CD4-positive, alpha-beta T cell treated with Interleukin-17A for 4 hours (primary cell): ENCODE measurements at regions not wholly inside any gene's neighbourhood (a gene's known extent, or its start where the extent isn't known, plus 50 kb on each side); places are given as distances from the start of the nearest gene placed in this dataset.
"Not testable (repeated sequence)": the region's sequence is repeated elsewhere in the genome, so short reads cannot be mapped to it uniquely, and the experiment has no call there.

Source experiments
- DNase-seq: peaks from one replicate; pipeline ENCODE4 v3.0.0-alpha.2; 2020; ENCODE audit warnings: mixed read lengths

GRCh38 chr5:90051756-90052155 is 357.8 kb downstream of the CETN3 start:
- DNase-seq, result no peak

- no peak for DNase-seq
These were observed 359.5 kb downstream of the CETN3 start for GRCh38 chr5:90050103-90050502.

GRCh38 chr5:90047113-90047512 is 362.4 kb downstream of the CETN3 start:
- no peak for DNase-seq

- DNase-seq, result not testable (repeated sequence)
These were observed 369.5 kb downstream of the CETN3 start for GRCh38 chr5:90040082-90040481.

- no peak for DNase-seq
These were observed 371.9 kb downstream of the CETN3 start for GRCh38 chr5:90037646-90038045.

- DNase-seq, result no peak
These were observed 386.9 kb downstream of the CETN3 start for GRCh38 chr5:90022711-90023053.

GRCh38 chr5:90022002-90022710 is 387.4 kb downstream of the CETN3 start:
- DNase-seq, result no peak

GRCh38 chr5:90020575-90021538 is 388.7 kb downstream of the CETN3 start:
- DNase-seq, result no peak

- DNase-seq, result no peak
These were observed 392.3 kb downstream of the CETN3 start for GRCh38 chr5:90017239-90017638.

GRCh38 chr5:90015584-90016018 is 394.0 kb downstream of the CETN3 start:
- no peak for DNase-seq

- DNase-seq, result no peak
These were observed 395.1 kb downstream of the CETN3 start for GRCh38 chr5:90014420-90014819.

GRCh38 chr5:90000351-90000750 is 409.2 kb downstream of the CETN3 start:
- DNase-seq, result no peak

GRCh38 chr5:89998519-89999305 is 410.8 kb downstream of the CETN3 start:
- no peak for DNase-seq

GRCh38 chr5:89996890-89997289 is 412.7 kb downstream of the CETN3 start:
- no peak for DNase-seq

- no peak for DNase-seq
These were observed 413.2 kb downstream of the CETN3 start for GRCh38 chr5:89996335-89996734.

- no peak for DNase-seq
These were observed 415.3 kb downstream of the CETN3 start for GRCh38 chr5:89994266-89994665.

- DNase-seq, result no peak
These were observed 417.4 kb downstream of the CETN3 start for GRCh38 chr5:89992201-89992600.

- no peak for DNase-seq
These were observed 418.0 kb downstream of the CETN3 start for GRCh38 chr5:89991592-89991991.

GRCh38 chr5:89989776-89990175 is 419.8 kb downstream of the CETN3 start:
- DNase-seq, result no peak

GRCh38 chr5:89988998-89989655 is 420.4 kb downstream of the CETN3 start:
- DNase-seq, result no peak

GRCh38 chr5:89988129-89988810 is 421.3 kb downstream of the CETN3 start:
- DNase-seq, result no peak

GRCh38 chr5:89983216-89983615 is 426.3 kb downstream of the CETN3 start:
- DNase-seq, result no peak
